PC-3 (cell line): ENCODE measurements at regions not wholly inside any gene's neighbourhood (a gene's known extent, or its start where the extent isn't known, plus 50 kb on each side); places are given as distances from the start of the nearest gene placed in this dataset.

Source experiments
- ATAC-seq: fragments of 200-7000 bp; cut with Tn5 transposase; 2 replicates; pipeline ENCODE4 v1.9.1; 2020; ENCODE audit warnings: mild to moderate bottlenecking, moderate library complexity
- BruUV-seq: library from RNA; stranded (reverse); fragments of 400-500 nt; replicated peaks from 2 replicates; lab custom pipeline; 2021; lab: Mats Ljungman, UMichigan
- CTCF ChIA-PET: fragments of 300-600 bp; sonication (Branson Sonifier 250); formaldehyde crosslinking; loops from one replicate; lab custom pipeline; 2022; ENCODE audit warnings: antibody characterized with exemption; lab: Charles Lee
- POLR2A ChIA-PET: fragments of 300-600 bp; sonication (Branson Sonifier 250); formaldehyde crosslinking; loops from one replicate; lab custom pipeline; 2022; ENCODE audit warnings: antibody characterized with exemption; ENCODE audit not compliant: unreplicated experiment; lab: Charles Lee
- DNase-seq: peaks from one replicate; pipeline ENCODE4 v3.0.0-alpha.2; 2015
- H2AFZ ChIP-seq: fragments of 300-600 bp; sonication (generic); 2 replicates; pipeline ENCODE4 v1.6.0; 2016; ENCODE audit warnings: antibody characterized with exemption, low read length
- H3F3A ChIP-seq: fragments of 300-600 bp; sonication (generic); one replicate; pipeline ENCODE4 v1.6.0; 2017; ENCODE audit warnings: antibody characterized with exemption, low read length, control low read depth, mild to moderate bottlenecking; ENCODE audit not compliant: unreplicated experiment
- H3K27ac ChIP-seq: fragments of 300-600 bp; sonication (generic); 2 replicates; pipeline ENCODE4 v1.5.1; 2016; ENCODE audit warnings: mild to moderate bottlenecking, low read length
- H3K27me3 ChIP-seq: fragments of 300-600 bp; sonication (generic); 2 replicates; pipeline ENCODE4 v1.6.1; 2016; ENCODE audit warnings: low read length, mixed read lengths
- H3K36me3 ChIP-seq: fragments of 300-600 bp; sonication (generic); 2 replicates; pipeline ENCODE4 v1.6.1; 2016; ENCODE audit warnings: low read depth, mixed run types, low read length, mixed read lengths
- H3K4me1 ChIP-seq: fragments of 300-600 bp; sonication (generic); 2 replicates; pipeline ENCODE4 v1.5.1; 2016; ENCODE audit warnings: low read length; ENCODE audit not compliant: insufficient read depth
- H3K4me2 ChIP-seq: fragments of 300-600 bp; sonication (generic); 2 replicates; pipeline ENCODE4 v1.6.0; 2016; ENCODE audit warnings: low read length
- H3K4me3 ChIP-seq: fragments of 300-600 bp; sonication (generic); 2 replicates; pipeline ENCODE4 v1.5.1; 2016; ENCODE audit warnings: mild to moderate bottlenecking, low read length, mixed read lengths
- H3K79me2 ChIP-seq: fragments of 300-600 bp; sonication (generic); 2 replicates; pipeline ENCODE4 v1.6.1; 2017; ENCODE audit warnings: low read length, mixed read lengths
- H3K9ac ChIP-seq: fragments of 300-600 bp; sonication (generic); 2 replicates; pipeline ENCODE4 v1.6.0; 2016; ENCODE audit warnings: mild to moderate bottlenecking, low read length
- H3K9me2 ChIP-seq: fragments of 300-600 bp; sonication (generic); replicated peaks from 2 replicates; pipeline ENCODE4 v1.6.1; 2016; ENCODE audit warnings: mixed run types, low read length, mixed read lengths
- H3K9me3 ChIP-seq: fragments of 300-600 bp; sonication (generic); 2 replicates; pipeline ENCODE4 v1.6.1; 2016; ENCODE audit warnings: low read length, mixed read lengths
- H4K20me1 ChIP-seq: fragments of 300-600 bp; sonication (generic); 2 replicates; pipeline ENCODE4 v1.6.1; 2016; ENCODE audit warnings: low read length, mixed read lengths
- EZH2 ChIP-seq: fragments of 300-600 bp; sonication (generic); IDR thresholded peaks from one replicate; pipeline ENCODE4 v1.6.1; 2017; ENCODE audit warnings: antibody characterized with exemption, mild to moderate bottlenecking, low read length; ENCODE audit not compliant: unreplicated experiment
- EZH2phosphoT487 ChIP-seq: fragments of 300-600 bp; sonication (generic); IDR thresholded peaks from 2 replicates; pipeline ENCODE4 v1.6.1; 2018; ENCODE audit warnings: mild to moderate bottlenecking, antibody characterized with exemption, low read length, borderline replicate concordance
- intact Hi-C: fragments of 100-400 bp; cut with micrococcal nuclease; formaldehyde crosslinking; loops from 2 replicates; pipeline ENCODE4 v1.9.0; 2023
- TF ChIP-seq, protein P1 (sequence below): fragments of 300-600 bp; sonication (generic); conservative IDR thresholded peaks from 2 replicates; pipeline ENCODE4 v1.5.1; 2017; ENCODE audit warnings: antibody characterized with exemption, low read depth, mild to moderate bottlenecking, low read length

DNA sequence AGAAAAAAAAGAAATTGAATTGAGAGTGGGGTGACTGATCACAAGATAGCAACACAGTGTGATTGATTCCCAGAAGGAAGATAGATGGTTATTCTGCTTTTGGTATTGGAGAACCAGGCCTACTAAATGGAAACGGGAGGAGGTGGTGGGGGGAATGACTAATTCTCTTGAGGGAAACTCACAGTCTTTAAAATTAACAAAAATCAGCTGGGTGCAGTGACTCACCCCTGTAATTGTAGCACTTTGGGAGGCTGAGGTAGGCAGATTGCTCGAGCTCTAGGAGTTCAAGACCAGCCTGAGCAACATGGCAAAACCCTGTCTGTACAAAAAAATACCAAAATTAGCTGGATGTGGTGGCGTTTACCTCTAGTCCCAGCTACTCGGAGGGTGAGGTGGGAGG lies 134.6 kb upstream of the PDE4B start:
- Histone ChIP-seq H3K4me3 (no peak overlapping the region), H3K27me3 (peaks cover 41% of the 10 kb centered on the region), H3K9me3 (no peaks in the 10 kb centered on the region), H3K9ac (no peak overlapping the region), H2AFZ (no peak overlapping the region), H3K4me1 (no peaks in the 10 kb centered on the region), H3K9me2 (no peaks in the 10 kb centered on the region), H3K27ac (no peak overlapping the region), H3K36me3 (no peaks in the 10 kb centered on the region), H3K4me2 (no peak overlapping the region), H3F3A (no peaks in the 10 kb centered on the region), H4K20me1 (no peaks in the 10 kb centered on the region), H3K79me2 (no peaks in the 10 kb centered on the region)
- no TSS peak for BruUV-seq
- intact Hi-C loops, result no loop called here
- no peak for ATAC-seq
- ChIA-PET CTCF (no interaction called here), POLR2A (no interaction called here)
- TF ChIP-seq, protein P1, sequence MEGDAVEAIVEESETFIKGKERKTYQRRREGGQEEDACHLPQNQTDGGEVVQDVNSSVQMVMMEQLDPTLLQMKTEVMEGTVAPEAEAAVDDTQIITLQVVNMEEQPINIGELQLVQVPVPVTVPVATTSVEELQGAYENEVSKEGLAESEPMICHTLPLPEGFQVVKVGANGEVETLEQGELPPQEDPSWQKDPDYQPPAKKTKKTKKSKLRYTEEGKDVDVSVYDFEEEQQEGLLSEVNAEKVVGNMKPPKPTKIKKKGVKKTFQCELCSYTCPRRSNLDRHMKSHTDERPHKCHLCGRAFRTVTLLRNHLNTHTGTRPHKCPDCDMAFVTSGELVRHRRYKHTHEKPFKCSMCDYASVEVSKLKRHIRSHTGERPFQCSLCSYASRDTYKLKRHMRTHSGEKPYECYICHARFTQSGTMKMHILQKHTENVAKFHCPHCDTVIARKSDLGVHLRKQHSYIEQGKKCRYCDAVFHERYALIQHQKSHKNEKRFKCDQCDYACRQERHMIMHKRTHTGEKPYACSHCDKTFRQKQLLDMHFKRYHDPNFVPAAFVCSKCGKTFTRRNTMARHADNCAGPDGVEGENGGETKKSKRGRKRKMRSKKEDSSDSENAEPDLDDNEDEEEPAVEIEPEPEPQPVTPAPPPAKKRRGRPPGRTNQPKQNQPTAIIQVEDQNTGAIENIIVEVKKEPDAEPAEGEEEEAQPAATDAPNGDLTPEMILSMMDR, result no peak
- TF ChIP-seq EZH2phosphoT487, result no peak
- no peak for TF ChIP-seq EZH2
- peak; percentile 14 for DNase-seq

DNA sequence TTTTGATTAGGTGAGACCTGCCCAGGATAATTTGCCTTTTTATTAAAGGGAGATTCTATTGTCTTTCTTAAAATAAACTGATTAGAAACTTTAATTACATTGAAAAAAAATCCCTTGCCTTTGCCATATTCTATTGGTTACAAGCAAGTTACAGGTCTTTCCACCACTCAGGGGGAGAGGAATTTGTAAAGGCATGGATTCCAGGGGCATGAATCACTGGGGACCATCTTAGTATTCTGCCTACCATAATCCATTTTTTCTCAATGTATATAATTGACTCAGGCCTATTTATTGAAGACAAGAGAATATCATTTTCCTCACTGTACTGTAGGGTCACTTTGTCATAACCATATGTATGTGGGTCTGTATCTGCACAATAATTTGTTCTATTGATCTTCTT lies 124.3 kb upstream of the PDE4B start:
- Histone ChIP-seq H4K20me1 (no peaks in the 10 kb centered on the region), H3K79me2 (no peaks in the 10 kb centered on the region), H3K27me3 (peaks cover 40% of the 10 kb centered on the region), H3K4me3 (no peak overlapping the region), H3K9me3 (no peaks in the 10 kb centered on the region), H3K36me3 (no peaks in the 10 kb centered on the region), H3K4me2 (no peak overlapping the region), H2AFZ (no peak overlapping the region), H3K4me1 (no peaks in the 10 kb centered on the region), H3F3A (no peaks in the 10 kb centered on the region), H3K9me2 (no peaks in the 10 kb centered on the region), H3K9ac (no peak overlapping the region), H3K27ac (no peak overlapping the region)
- no peak for DNase-seq
- intact Hi-C loops, result no loop called here
- ATAC-seq, result no peak
- CTCF ChIA-PET, result no interaction called here
- no TSS peak for BruUV-seq
- TF ChIP-seq EZH2phosphoT487 (no peak), EZH2 (no peak)
- TF ChIP-seq, protein P1, result no peak
- POLR2A ChIA-PET, result no interaction called here

DNA sequence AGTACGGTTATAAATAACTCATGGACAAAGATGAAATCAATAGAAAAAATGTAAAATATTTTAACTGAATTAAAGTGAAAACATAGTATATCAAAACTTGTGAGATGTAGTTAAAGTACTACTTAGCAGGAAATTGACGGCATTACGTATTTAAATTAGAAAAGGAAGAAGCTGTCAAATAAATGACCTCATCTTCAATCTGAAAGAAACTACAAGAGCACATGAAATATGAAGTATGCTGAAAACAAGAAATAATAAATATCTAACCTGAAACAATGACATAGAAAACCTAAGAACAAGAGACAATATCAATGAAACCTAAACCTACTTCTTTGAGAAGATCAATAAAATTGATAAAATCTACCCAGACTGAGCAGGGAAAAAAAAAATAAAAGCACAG lies 122.2 kb upstream of the PDE4B start:
- H3K4me3 ChIP-seq, result no peak overlapping the region
- H3K9me2 ChIP-seq, result no peaks in the 10 kb centered on the region
- BruUV-seq, result no TSS peak
- H3K79me2 ChIP-seq, result no peaks in the 10 kb centered on the region
- H3K4me1 ChIP-seq, result no peaks in the 10 kb centered on the region
- H3K4me2 ChIP-seq, result no peak overlapping the region
- no peaks in the 10 kb centered on the region for H3K36me3 ChIP-seq
- no peak overlapping the region for H2AFZ ChIP-seq
- no peaks in the 10 kb centered on the region for H3K9me3 ChIP-seq
- H4K20me1 ChIP-seq, result no peaks in the 10 kb centered on the region
- H3K27me3 ChIP-seq, result peaks cover 39% of the 10 kb centered on the region
- no peak for TF ChIP-seq EZH2
- TF ChIP-seq EZH2phosphoT487, result no peak
- TF ChIP-seq, protein P1, result no peak
- H3K9ac ChIP-seq, result no peak overlapping the region
- CTCF ChIA-PET, result no interaction called here
- ATAC-seq (no peak), DNase-seq (no peak)
- no peak overlapping the region for H3K27ac ChIP-seq
- H3F3A ChIP-seq, result no peaks in the 10 kb centered on the region
- intact Hi-C loops, result no loop called here
- POLR2A ChIA-PET, result no interaction called here
